H9 (cell line): ENCODE measurements at regions not wholly inside any gene's neighbourhood (a gene's known extent, or its start where the extent isn't known, plus 50 kb on each side); places are given as distances from the start of the nearest gene placed in this dataset.

Source experiments
- DNase-seq: peaks from one replicate; pipeline ENCODE4 v3.0.0-alpha.2; 2017
- H2AFZ ChIP-seq: one replicate; pipeline ENCODE4 v1.6.1; 2013; ENCODE audit warnings: mild to moderate bottlenecking, low read length, control low read depth, moderate library complexity
- H2AK5ac ChIP-seq: 2 replicates; pipeline ENCODE4 v1.6.1; 2013; ENCODE audit warnings: low read length, control low read depth, mixed read lengths; ENCODE audit not compliant: insufficient read length
- H2BK120ac ChIP-seq: one replicate; pipeline ENCODE4 v1.6.1; 2013; ENCODE audit warnings: low read depth, mild to moderate bottlenecking, low read length, control low read depth, inconsistent platforms; ENCODE audit not compliant: poor library complexity, severe bottlenecking
- H2BK12ac ChIP-seq: 2 replicates; pipeline ENCODE4 v1.6.1; 2013; ENCODE audit warnings: low read length, control low read depth, mixed read lengths, low read depth; ENCODE audit not compliant: insufficient read length
- H2BK15ac ChIP-seq: 2 replicates; pipeline ENCODE4 v1.6.1; 2013; ENCODE audit warnings: low read depth, low read length, control low read depth
- H2BK20ac ChIP-seq: one replicate; pipeline ENCODE4 v1.6.1; 2013; ENCODE audit warnings: low read depth, mild to moderate bottlenecking, low read length, control low read depth, inconsistent platforms; ENCODE audit not compliant: poor library complexity, severe bottlenecking
- H2BK5ac ChIP-seq: 2 replicates; pipeline ENCODE4 v1.6.1; 2013; ENCODE audit warnings: low read length, control low read depth, mixed read lengths; ENCODE audit not compliant: insufficient read length
- H3K14ac ChIP-seq: 2 replicates; pipeline ENCODE4 v1.6.1; 2013; ENCODE audit warnings: low read length, control low read depth; ENCODE audit not compliant: insufficient read depth
- H3K18ac ChIP-seq: 2 replicates; pipeline ENCODE4 v1.6.1; 2013; ENCODE audit warnings: low read depth, mild to moderate bottlenecking, mixed read lengths, low read length, control low read depth; ENCODE audit not compliant: insufficient read length
- H3K23ac ChIP-seq: 2 replicates; pipeline ENCODE4 v1.6.1; 2013; ENCODE audit warnings: low read length, control low read depth, mixed read lengths, low read depth; ENCODE audit not compliant: insufficient read length
- H3K23me2 ChIP-seq: 2 replicates; pipeline ENCODE4 v1.6.1; 2013; ENCODE audit warnings: low read depth, mild to moderate bottlenecking, mixed read lengths, low read length, control low read depth; ENCODE audit not compliant: insufficient read length, poor library complexity, severe bottlenecking
- H3K27ac ChIP-seq: 2 replicates; pipeline ENCODE4 v1.5.1; 2013; ENCODE audit warnings: low read length, control low read depth, mixed read lengths, low read depth; ENCODE audit not compliant: insufficient read length
- H3K27me3 ChIP-seq: 2 replicates; pipeline ENCODE4 v1.6.1; 2013; ENCODE audit warnings: low read length, control low read depth, inconsistent platforms; ENCODE audit not compliant: insufficient read depth
- H3K4ac ChIP-seq: 2 replicates; pipeline ENCODE4 v1.6.1; 2013; ENCODE audit warnings: low read depth, mild to moderate bottlenecking, control low read depth, inconsistent platforms, low read length, moderate library complexity
- H3K4me1 ChIP-seq: 2 replicates; pipeline ENCODE4 v1.6.1; 2013; ENCODE audit warnings: low read length, control low read depth, inconsistent platforms; ENCODE audit not compliant: insufficient read depth
- H3K4me2 ChIP-seq: 2 replicates; pipeline ENCODE4 v1.6.1; 2013; ENCODE audit warnings: low read length, control low read depth, mixed read lengths; ENCODE audit not compliant: insufficient read length, insufficient read depth
- H3K56ac ChIP-seq: 2 replicates; pipeline ENCODE4 v1.6.1; 2013; ENCODE audit warnings: low read depth, mild to moderate bottlenecking, mixed read lengths, low read length, control low read depth; ENCODE audit not compliant: insufficient read length
- H3K79me1 ChIP-seq: 2 replicates; pipeline ENCODE4 v1.6.1; 2013; ENCODE audit warnings: low read depth, mild to moderate bottlenecking, moderate library complexity, low read length, control low read depth, inconsistent platforms; ENCODE audit not compliant: insufficient read depth, poor library complexity, severe bottlenecking
- H3K79me2 ChIP-seq: 2 replicates; pipeline ENCODE4 v1.6.1; 2013; ENCODE audit warnings: low read length, control low read depth, inconsistent platforms; ENCODE audit not compliant: insufficient read depth
- H3K9ac ChIP-seq: 2 replicates; pipeline ENCODE4 v1.6.1; 2013; ENCODE audit warnings: low read length, control low read depth, mixed read lengths; ENCODE audit not compliant: insufficient read length; ENCODE audit errors: extremely low read depth
- H3K9me3 ChIP-seq: one replicate; pipeline ENCODE4 v1.6.1; 2013; ENCODE audit warnings: low read depth, low read length, inconsistent platforms; ENCODE audit not compliant: control insufficient read depth
- H3T11ph ChIP-seq: one replicate; pipeline ENCODE4 v1.6.1; 2013; ENCODE audit warnings: mild to moderate bottlenecking, low read length, control low read depth, inconsistent platforms
- H4K20me1 ChIP-seq: one replicate; pipeline ENCODE4 v1.6.1; 2013; ENCODE audit not compliant: control insufficient read depth, insufficient read length, insufficient read depth
- H4K5ac ChIP-seq: 2 replicates; pipeline ENCODE4 v1.6.1; 2013; ENCODE audit warnings: low read depth, mild to moderate bottlenecking, mixed read lengths, low read length, control low read depth; ENCODE audit not compliant: insufficient read length
- H4K8ac ChIP-seq: replicated peaks from 2 replicates; pipeline ENCODE4 v1.6.1; 2013; ENCODE audit warnings: low read length, control low read depth, mixed read lengths, low read depth; ENCODE audit not compliant: insufficient read length
- H4K91ac ChIP-seq: 2 replicates; pipeline ENCODE4 v1.6.1; 2013; ENCODE audit warnings: low read depth, mild to moderate bottlenecking, moderate library complexity, mixed read lengths, low read length, control low read depth; ENCODE audit not compliant: insufficient read length
- H3K27ac Mint-ChIP-seq, 3 experiments: 2 replicates in 2 of 3; 3 replicates in 1 of 3; pipeline ENCODE4 v1.8.0; 2020 to 2021; ENCODE audit warnings: mixed read lengths in 3 of 3, mild to moderate bottlenecking in 1 of 3, moderate library complexity in 1 of 3
- H3K27me3 Mint-ChIP-seq: 2 replicates; pipeline ENCODE4 v1.8.0; 2021; ENCODE audit warnings: low read depth, mild to moderate bottlenecking, moderate library complexity, mixed read lengths
- H3K36me3 Mint-ChIP-seq, 3 experiments: 2 replicates in 2 of 3; 3 replicates in 1 of 3; pipeline ENCODE4 v1.8.0; 2020 to 2021; ENCODE audit warnings: low read depth in 3 of 3, mixed read lengths in 3 of 3; ENCODE audit not compliant: insufficient read depth in 1 of 3
- H3K4me1 Mint-ChIP-seq, 2 experiments: 2 replicates each; pipeline ENCODE4 v1.8.0; 2020; ENCODE audit warnings: mixed read lengths in 2 of 2
- H3K4me3 Mint-ChIP-seq, 2 experiments: 2 replicates in 1 of 2; 3 replicates in 1 of 2; pipeline ENCODE4 v1.8.0; 2020 to 2021; ENCODE audit warnings: mild to moderate bottlenecking in 2 of 2, mixed read lengths in 2 of 2, moderate library complexity in 1 of 2
- H3K9me3 Mint-ChIP-seq, 2 experiments: 2 replicates in 1 of 2; 3 replicates in 1 of 2; pipeline ENCODE4 v1.8.0; 2020; ENCODE audit warnings: mild to moderate bottlenecking in 2 of 2, mixed read lengths in 2 of 2, moderate library complexity in 1 of 2
- WGBS: extraction: QIAGEN DNeasy Blood & Tissue Kit; methylation state at CpG from one replicate; pipeline ENCODE4 v1.1.7; 2013; ENCODE audit warnings: missing lambda C conversion rate, low lambda C conversion rate, mixed read lengths; ENCODE audit not compliant: insufficient read length; ENCODE audit errors: extremely low coverage; 5-methylcytosine and 5-hydroxymethylcytosine counted together
- TF ChIP-seq, protein P1 (sequence below): fragments of 200-600 bp; sonication (generic); conservative IDR thresholded peaks from 3 replicates; pipeline ENCODE4 v1.8.0; 2021; ENCODE audit warnings: antibody characterized with exemption, mild to moderate bottlenecking

GRCh38 chr15:20346082-20346805 lies 195.4 kb downstream of the GOLGA6L6 start:
- H2BK15ac ChIP-seq, result no peak overlapping the region
- no peak overlapping the region for H2BK5ac ChIP-seq
- H3T11ph ChIP-seq, result no peak overlapping the region
- peaks cover 13 to 21% (median 16%) of the 10 kb centered on the region in 3 experiments for H3K36me3 Mint-ChIP-seq
- H3K27ac Mint-ChIP-seq, result no peak overlapping the region
- no peak overlapping the region for H3K27ac ChIP-seq
- no CpG with 5 or more reads among the region's 4 CpGs for WGBS
- H2BK12ac ChIP-seq, result no peak overlapping the region
- no peak overlapping the region for H4K5ac ChIP-seq
- H3K4me1 ChIP-seq, result no peaks in the 10 kb centered on the region
- no peak overlapping the region for H2AFZ ChIP-seq
- no peak overlapping the region for H2BK120ac ChIP-seq
- H3K79me2 ChIP-seq, result no peaks in the 10 kb centered on the region
- no peak overlapping the region for H4K8ac ChIP-seq
- H3K4me3 Mint-ChIP-seq, result no peak overlapping the region
- no peaks in the 10 kb centered on the region for H3K4me1 Mint-ChIP-seq
- peaks cover 6% of the 10 kb centered on the region for H3K23me2 ChIP-seq
- TF ChIP-seq, protein P1, sequence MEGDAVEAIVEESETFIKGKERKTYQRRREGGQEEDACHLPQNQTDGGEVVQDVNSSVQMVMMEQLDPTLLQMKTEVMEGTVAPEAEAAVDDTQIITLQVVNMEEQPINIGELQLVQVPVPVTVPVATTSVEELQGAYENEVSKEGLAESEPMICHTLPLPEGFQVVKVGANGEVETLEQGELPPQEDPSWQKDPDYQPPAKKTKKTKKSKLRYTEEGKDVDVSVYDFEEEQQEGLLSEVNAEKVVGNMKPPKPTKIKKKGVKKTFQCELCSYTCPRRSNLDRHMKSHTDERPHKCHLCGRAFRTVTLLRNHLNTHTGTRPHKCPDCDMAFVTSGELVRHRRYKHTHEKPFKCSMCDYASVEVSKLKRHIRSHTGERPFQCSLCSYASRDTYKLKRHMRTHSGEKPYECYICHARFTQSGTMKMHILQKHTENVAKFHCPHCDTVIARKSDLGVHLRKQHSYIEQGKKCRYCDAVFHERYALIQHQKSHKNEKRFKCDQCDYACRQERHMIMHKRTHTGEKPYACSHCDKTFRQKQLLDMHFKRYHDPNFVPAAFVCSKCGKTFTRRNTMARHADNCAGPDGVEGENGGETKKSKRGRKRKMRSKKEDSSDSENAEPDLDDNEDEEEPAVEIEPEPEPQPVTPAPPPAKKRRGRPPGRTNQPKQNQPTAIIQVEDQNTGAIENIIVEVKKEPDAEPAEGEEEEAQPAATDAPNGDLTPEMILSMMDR, result no peak
- H2BK20ac ChIP-seq, result no peak overlapping the region
- no peaks in the 10 kb centered on the region for H3K79me1 ChIP-seq
- no peak overlapping the region for H3K56ac ChIP-seq
- peaks cover 87% of the 10 kb centered on the region for H3K9me3 ChIP-seq
- H3K27me3 Mint-ChIP-seq, result peaks cover 14% of the 10 kb centered on the region
- H4K20me1 ChIP-seq, result no peaks in the 10 kb centered on the region
- H3K27me3 ChIP-seq, result no peaks in the 10 kb centered on the region
- H3K9ac ChIP-seq, result no peak overlapping the region
- no peak overlapping the region for H3K14ac ChIP-seq
- no peaks in the 10 kb centered on the region; a peak in 1 of 5 replicates for H3K9me3 Mint-ChIP-seq
- no peak overlapping the region for H2AK5ac ChIP-seq
- H3K18ac ChIP-seq, result no peak overlapping the region
- H4K91ac ChIP-seq, result no peak overlapping the region
- no peak overlapping the region for H3K4me2 ChIP-seq
- peak; percentile 29 for DNase-seq
- no peak overlapping the region for H3K23ac ChIP-seq
- no peak overlapping the region for H3K4ac ChIP-seq
